Tongue (tissue), 1 donor: ENCODE measurements at regions not wholly inside any gene's neighbourhood (a gene's known extent, or its start where the extent isn't known, plus 50 kb on each side); places are given as distances from the start of the nearest gene placed in this dataset.

Source experiments
- DNase-seq: peaks from one replicate; pipeline ENCODE4 v3.0.0-alpha.2; 2015

DNA sequence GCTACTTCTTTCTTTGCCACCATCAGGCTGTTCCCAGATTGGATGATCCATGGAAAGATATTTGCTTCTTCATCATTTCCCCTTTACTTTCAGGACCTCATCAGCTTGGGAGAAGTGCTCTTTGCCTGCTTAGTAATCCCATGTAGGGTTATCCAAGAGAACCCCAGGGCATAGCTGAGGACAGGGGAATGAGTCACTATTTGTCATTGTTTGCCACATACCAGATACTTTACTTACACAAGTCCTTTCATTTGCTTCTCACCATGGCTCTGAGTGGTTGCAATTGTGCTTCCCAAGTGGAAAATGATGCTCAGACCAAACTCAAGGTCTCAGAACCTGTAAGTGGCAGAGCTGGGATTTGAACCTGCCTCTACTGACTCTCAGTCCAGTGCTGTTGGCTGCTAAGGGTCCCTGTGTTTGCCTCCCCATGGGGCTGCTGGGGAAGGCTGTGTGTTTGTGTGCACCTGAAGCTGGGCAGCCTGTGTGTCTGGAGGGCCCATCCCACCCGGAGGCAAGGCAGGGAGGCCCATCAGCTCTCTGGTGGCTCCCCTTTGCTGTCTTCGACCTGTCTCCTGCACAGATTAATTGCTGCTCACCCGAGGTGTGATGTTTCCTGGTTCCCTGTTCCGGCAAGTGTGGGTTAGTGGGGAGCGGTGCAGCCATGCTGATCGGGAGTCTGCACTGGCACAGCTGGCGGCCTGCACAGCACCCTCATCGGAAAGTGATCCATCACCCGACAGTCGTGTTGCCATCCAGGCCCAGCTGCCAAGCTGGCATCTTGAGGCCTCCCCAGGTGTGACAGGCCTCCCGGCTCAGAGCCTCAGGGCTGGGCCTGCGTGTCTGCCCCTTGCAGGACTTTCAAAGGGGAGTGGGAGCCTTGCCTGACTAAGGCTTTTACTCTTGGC, 228.8 kb downstream of the DHX35 start:
- DNase-seq, result no peak

DNA sequence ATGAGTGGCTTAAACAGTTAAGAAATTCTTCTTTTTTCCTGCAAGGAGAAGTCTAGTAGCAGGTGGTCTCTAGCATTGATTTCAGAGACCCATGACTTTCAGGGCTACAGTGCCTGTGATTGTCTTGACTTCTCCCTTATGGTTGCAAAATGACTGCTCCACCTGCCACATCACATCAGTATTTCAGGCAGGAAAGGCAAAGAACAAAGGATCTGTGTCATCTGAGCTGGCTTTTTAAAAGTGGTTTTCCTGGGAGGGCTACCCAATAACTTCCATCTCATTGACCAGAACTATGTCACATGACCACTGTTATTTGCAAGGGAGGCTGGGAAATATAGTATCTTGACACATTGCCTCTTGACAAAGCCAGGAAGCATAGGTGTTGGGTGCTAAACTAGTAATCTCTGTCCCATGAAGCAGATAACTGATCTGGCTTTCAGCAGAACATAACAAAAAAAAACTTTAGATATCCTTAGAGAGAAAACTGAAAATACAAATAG, 226.2 kb downstream of the DHX35 start:
- DNase-seq, result no peak

DNA sequence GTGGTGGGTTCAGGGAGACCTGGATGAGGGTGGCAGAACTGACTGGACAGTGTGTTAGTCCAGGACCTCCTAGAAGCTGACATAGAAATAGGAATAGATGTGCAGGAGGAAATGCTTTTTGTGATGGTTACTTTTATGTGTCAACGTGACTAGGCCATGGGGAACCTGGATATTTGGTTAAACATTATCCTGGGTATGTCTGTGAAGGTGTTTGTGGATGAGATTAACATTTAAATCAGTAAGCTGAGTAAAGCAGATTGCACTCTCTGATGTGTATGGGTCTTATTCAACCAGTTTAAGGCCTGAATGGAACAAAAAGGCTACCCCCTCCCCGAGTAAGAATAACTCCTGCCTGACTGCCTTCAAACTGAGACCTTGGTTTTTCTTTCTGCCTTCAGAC, 219.3 kb downstream of the DHX35 start:
- DNase-seq, result no peak

DNA sequence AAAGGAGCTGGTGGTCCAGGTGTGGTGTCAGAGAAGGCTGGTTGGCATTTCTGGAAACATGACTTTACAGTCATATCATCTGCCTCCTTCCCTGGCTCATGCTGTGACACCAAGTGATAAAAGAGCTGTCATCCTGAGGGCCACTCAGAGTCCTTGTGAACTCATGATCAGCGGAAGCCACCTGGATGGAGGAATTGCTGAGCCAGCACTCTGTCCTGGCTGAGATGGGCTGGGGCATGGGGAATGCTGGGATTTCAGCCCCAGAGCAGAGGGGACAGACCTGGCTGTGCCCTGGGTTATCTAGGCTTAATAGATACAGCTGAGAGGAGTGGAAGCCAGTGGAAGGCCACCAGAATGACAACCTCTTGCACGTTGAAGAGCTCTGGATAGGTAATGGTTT, 214.3 kb downstream of the DHX35 start:
- no peak for DNase-seq

DNA sequence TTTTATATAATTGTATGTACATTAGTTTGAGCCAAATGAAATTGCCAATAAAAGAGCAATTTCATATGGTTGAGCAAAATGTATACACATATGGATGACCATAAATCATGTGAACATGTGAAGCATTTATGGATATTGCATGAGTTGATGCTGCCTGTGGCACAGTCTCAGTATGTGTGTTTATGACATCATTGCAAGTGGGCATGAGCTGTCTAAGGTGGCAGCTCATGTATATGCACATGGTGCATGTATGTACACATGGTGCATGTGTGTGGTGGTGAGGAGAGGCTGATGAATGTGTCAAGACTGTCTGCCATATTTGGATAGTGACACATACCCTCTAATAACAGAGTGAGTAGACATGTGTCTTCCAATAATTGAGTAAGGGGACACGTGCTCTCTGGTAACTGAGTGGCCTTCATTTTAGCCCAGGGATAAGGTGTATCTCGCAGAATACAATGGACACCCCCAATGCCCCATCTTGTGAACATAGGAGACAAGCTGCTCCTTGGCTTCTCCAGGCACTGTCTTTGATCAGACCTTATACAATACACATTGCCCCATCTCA, 208.8 kb downstream of the DHX35 start:
- DNase-seq, result no peak

DNA sequence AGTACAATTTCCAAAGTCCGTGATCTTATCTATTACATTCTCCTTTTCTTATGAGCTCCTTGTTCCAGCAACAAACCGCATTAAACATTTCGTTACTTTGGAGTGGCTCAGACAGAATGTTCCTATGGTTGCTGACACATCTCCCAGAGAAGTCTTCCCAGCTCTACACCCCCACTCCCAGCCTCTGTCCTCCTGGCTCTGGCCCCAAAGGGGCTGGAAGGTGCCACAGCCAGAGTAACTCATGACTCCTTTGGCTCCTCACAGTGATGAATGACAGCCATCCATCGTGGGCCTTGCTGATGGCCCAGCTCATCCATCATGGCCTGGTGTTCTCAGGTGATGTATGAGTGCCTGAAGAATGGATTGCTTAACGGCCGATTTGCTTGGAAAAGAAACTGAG, 203.0 kb downstream of the DHX35 start:
- no peak for DNase-seq

DNA sequence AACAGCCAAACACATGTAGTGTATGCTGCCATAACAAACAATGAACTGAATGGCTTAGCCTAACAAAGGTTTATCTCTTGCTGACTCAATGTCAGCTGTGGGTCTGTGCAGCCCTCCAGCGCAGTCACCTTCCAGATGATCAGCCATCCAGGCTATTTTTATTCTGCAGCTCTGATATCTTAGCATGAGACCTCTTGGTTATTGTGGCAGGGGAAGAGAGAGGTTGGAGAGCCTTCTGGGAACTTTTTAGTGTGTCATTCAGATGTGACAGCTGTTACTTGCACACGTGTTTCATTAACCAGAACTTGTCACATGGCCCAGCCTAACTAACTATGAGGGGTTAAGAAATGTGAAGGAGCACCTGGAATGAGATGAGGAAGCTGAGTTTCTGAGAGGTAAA, 202.5 kb downstream of the DHX35 start:
- DNase-seq, result no peak

DNA sequence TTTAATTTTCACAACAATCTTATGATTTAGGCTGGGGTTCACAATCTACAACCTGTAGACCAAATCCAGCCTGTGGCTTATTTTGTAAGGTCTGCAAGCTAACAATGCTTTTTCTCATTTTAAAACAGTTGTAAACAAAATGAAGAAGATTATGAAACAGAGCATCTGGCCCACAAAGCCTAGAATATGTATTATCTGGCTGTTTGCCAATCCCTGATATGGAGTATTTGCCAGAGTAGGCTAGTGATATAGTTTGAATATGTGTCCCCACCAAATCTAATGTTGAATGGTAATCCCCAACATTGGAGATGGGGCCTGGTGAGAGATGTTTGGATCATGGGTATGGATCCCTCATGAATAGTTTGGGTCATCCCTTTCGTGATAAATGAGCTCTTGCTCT, 201.8 kb downstream of the DHX35 start:
- DNase-seq, result no peak

DNA sequence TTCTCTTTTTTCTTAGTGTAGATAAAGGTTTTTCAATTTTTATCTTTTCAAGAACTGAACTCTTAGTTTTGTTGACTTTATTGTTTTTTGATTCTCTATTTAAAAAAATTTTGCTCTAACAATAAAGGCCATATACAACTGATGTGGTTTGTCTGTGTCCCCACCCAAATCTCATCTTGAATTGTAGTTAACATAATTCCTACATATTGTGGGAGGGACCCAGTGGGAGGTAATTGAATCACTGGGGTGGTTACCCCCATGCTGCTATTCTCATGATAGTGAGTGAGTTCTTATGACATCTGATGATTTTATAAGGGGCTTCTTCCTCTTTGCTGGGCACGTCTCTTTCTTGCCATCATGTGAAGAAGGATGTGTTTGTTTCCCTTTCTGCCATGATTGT, 199.8 kb downstream of the DHX35 start:
- DNase-seq, result no peak

DNA sequence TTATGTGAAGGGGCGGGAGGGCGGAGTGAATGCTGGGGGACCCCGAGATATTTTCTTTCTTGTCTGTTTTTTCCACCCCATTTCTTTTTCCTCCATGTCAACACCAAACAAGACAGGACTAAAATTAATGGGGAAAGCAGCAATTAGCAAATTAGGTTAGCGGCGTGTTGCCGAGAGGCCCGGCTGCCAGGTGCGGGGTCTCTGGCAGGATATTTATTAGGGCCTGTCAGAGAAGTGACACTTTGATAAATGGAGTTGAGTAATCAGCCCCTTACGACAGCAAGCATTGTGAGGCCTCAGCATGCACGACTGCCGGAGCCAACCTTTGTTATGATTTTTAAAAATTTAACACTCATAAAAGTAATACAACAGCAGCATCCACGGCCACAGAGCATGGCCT, 193.8 kb downstream of the DHX35 start:
- DNase-seq, result no peak

DNA sequence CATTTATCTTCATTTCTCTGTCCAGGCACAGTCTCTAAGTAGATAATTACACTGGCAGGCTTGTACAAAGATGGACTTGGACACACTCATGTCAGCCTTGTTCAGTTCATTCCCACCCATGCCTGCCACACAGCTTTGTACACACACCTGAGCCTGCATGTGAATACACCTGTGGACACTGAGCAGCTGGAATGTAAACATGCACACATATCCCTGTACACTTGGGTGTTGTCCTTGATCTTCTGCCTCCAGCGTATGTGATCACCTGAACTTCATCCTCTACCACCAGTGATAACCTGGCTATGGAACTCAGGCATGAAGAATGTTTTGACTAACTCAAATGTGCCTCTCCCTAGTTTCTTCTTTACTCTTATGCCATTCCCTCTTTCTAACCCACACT, 190.6 kb downstream of the DHX35 start:
- no peak for DNase-seq

DNA sequence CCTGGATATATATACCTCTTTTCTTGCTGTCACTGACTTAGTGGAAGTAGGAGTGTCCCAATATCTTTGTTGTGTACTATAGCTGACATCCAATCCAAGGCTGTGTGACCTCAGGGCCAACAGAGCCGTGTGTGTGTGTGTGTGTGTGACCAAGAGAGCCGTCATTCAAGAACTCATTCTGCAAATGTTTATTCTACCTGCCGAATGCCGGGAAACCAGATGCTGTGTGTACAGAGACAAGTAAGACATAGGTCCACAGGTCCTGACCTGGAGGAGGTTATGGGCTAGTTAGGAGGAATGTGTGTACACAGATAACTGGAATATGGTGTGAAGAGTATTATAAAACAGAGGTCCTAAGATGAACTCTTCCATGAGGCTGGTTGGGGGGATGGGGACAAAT, 190.0 kb downstream of the DHX35 start:
- no peak for DNase-seq

DNA sequence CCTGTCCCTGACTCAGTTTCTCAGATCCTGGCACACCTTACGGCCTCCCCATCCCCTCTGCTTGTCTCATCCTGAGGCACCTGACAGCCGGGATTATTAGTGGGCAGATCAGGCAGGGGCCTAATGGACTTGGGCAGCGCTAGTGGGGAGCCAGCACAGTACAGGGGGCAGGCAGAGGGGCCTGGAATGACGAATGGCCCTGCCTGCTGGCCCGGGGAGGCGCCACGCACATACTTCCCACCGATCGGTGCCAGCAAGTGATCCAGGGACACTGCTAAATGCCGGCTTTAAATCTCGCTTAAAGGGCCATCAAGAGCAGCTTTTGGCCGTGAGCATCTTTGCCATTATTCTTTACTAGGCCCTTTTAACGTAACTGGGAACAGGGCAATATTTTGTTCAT, 188.4 kb downstream of the DHX35 start:
- DNase-seq, result no peak

DNA sequence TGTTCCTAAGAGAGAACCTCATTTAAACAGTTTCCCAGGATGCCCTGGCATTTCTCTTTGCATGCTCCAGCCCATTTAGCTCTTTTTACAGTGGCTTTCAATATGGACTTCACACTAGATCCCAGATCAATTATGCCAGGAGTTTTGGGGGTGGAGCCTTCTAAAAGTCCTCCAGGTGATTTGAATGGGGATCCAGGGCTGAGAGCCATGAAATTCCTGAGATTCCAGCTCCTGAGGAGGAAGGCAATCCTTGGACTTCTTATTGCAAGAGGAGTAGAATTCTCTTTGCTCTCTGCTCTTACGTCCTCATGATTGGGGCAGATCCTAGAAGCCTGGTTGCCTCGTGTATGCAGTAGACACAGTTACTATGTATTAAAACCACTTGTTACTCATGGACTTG, 184.2 kb downstream of the DHX35 start:
- no peak for DNase-seq

DNA sequence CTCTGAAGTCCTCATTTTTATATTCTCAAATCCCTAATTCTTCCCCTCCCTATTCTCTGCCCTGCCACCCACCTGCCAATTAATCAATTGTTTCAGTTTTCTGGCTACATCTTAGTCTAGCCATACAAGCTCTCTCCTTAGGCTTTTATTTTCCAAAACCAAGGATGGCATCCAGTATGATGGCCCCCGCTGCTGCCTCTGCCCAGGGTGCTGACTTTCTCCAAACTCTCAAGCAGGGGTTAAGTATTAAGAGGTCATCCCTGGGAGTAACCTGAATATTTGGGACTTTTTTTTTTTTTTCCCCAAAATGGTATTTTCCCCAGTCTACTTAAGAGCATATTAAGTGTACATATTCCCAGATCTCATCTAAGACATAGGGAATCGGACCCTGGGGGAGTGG, 183.8 kb downstream of the DHX35 start:
- DNase-seq, result no peak

DNA sequence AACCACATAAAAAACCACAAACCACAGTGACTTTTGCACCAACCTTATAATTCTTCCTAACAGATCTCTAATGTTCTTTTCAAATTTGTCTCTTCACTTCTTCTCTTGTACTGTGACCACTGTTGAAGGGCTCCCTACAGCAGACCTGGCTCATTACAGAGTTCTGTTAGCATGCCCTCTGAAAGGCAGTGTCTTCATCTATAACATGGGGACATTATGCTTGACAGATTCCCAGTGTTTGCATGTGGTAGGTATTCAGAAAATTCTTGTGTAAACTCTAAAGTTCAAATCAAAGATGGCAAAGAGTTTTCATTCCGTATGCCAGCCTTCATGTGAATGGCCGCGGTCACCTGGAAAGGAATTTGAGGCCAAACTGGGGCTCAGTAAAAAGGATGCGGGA, 182.6 kb downstream of the DHX35 start:
- DNase-seq, result no peak

DNA sequence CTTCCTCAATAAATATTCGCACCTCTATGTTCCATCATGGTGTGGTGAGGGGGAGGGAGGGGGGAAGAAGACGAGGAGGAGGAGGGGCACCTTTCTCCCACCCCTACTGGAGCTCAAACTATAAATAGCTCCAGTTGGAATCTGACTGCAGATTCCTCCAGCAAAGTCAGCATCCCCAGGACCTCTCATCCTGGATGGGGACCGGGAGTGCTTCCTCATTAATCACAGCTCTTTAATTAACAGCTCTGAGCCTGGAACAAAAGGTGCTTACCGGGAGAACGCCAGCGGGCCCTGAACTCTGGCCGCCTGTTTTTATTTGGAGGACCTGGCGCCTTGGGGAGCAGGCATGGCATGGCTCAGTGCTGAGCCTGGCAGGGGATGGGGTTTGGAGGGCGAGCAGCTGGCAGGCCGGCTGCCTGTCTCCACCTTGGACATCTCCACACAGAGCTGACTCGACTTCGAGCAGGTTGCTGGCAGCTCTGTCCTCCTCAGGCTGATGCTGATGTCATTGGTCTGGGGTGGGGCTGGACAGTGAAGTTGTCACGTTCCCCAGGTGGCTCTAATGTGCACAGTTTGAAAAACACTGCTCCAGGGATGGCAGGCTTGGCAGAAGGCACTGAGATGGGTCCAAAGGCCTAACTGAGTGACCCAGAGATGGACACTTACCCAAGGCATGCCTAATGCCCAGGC, 180.4 kb downstream of the DHX35 start:
- DNase-seq, result no peak

DNA sequence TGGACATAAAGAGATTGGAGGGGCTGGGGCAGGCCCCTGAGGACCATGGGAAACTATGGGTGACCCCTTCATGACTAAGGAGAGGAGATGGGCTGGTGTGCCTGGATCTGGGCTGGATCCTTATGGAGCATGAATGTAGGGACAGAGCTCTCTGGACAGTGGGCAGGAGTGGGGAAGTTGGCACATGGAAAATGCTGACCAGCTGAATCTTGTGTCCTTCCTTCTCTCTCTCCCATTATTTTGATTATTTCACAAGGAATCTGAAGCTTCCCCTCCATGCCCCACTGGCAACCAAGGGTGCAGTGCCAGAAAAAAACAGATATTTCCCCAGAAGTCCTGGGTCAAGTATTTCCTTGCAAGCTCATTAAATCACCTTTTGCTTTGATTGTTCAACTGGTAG, 175.2 kb downstream of the DHX35 start:
- DNase-seq, result no peak

DNA sequence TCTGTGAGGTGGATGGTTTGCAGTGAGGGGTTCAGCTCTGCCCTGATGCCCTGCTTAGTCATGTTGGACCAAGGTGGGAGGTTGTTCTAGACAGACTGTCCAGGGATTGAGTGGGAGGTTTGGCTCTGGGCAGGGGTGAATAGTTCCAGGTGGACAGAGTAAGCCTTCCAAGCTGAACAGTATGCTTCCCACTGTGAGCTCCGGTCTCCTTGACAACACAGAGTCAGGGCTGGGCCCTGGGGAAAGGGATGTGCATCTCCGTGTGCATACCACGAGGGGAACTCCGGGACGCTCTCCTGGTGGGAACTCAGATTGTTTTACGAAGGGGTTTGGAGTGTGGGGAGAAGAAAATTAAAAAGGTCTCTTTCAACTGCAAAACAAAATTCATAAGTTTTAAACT, 174.7 kb downstream of the DHX35 start:
- peak; percentile 22 for DNase-seq

DNA sequence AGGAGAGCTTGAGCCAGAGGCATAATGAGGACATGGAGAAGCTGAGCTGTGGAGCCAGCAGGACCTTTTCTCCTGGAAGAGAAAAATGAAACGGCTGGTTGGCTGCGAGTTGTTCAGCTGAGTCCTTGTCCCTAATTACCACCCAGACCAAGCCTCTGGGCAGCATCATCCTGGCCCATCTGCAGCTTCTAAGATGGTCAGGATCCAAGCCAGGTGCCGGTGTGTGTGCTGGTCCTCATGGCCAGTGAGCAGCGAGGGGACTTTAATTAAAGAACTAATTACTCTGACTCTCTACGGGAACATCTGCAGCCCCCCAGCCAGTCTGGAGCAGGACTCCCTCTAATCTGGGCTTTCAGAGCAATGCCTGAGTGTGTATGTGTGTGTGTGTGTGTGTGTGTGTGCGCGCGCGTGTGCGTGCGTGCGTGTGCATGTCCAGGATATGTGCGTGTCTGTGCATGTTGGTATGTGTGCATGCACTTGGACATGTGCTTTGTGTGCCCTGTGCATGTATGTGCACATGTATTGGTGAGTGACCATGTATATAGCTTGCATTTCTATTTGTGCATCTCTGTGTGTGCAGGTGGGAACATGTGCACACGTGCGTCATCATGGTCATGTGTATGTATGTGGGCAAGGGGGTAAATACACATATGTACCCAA, 173.9 kb downstream of the DHX35 start:
- no peak for DNase-seq

DNA sequence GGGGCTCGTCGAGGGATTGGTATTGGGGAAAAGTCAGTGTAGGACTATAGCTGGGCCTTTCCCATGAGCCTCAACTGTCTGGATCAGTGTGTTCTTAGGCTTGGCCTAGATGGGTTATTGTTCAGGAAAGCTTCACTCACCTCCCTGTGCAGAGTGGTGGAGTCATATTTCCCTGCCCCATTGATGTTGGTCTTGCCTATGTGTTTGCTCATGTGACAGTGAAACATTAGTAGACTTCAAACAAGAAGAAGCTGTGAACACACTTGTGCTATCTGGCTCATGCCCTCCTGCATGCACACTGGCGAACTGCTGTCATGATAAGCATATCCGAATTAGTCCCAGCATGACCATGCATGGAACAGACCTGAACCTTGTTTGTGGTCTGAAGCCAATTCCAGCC, 171.1 kb downstream of the DHX35 start:
- no peak for DNase-seq

DNA sequence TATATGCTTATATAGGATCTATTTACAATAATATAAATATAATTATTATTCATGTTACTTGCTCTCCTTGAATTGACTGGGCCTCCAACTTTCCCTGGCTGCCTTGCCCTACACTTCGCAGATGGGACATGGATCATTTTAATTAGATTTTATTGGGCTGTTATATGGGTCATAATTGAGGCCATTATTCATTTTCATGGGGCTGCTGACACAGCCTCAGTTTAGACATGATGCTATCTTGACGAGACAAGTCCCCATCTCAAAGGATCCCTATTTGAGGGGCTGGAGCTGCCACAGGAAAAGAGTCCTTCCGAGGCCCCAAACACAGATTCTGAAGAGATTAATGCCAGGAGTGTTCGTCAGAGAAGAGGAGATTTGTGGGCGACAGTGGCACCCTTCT, 170.4 kb downstream of the DHX35 start:
- no peak for DNase-seq

DNA sequence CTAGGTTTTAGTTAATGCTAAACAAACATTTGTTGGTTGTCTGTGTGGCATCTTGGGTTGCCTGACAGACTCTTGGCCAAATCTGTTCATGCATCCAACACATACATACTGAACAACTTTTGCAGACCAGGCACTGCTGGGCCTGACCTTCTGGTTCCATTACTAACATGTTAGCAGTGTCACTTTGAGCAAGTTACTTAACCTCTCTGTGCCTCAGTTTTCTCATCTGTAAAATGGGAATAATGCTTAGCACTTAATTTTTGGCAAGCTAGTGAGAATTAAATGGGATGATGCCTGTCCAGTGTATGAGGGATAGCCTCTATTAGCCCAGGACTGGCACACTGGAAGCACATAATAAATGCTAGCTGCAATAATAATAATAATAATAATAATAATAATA, 169.9 kb downstream of the DHX35 start:
- no peak for DNase-seq
